ENCODE measurements at regions not wholly inside any gene's neighbourhood (a gene's known extent, or its start where the extent isn't known, plus 50 kb on each side); places are given as distances from the start of the nearest gene placed in this dataset.

DNA sequence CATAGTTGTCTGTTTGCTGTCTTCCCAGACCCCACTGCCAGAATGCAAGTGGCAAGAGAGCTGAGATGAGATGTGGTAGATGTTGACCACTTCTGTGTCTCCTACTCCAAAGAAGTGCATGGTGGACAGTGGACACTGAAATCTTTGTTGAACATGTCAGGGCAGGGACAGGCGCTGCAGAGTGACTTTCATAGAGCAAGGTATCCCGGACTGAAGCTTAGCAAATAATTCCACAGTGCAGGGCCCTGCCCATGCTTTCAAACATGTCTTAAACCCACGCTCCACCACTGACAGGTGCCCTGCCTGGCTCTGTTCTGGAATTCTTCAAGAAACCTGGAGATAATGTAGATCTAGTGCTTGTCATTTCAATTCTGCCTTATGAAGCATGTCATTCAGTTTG lies 470.5 kb upstream of the ID2 start:
- Histone ChIP-seq H3K4me1 (ENCODE audit: insufficient read depth, insufficient read length) (no peaks in the 10 kb centered on the region), H3K27me3 (ENCODE audit: insufficient read depth, insufficient read length) (no peaks in the 10 kb centered on the region), H3K9me3 (ENCODE audit: insufficient read depth, low read length) (peaks cover 20% of the 10 kb centered on the region), H3K9ac (ENCODE audit: insufficient read length, low read depth) (no peak overlapping the region), H3K4me3 (ENCODE audit: insufficient read length, low read depth) (no peak overlapping the region), H3K36me3 (ENCODE audit: insufficient read depth, insufficient read length, low read length) (no peaks in the 10 kb centered on the region)
- DNase-seq (ENCODE audit: low read depth, low spot score), result no peak
- TF ChIP-seq ZNF274 (IDR thresholded peaks at IDR 0.05; ENCODE audit: low read depth, low read length) (no peak), YY1 (IDR thresholded peaks at IDR 0.05; ENCODE audit: insufficient read depth, insufficient read length) (no peak)

GRCh38 chr2:8212239-8212638 lies 469.6 kb upstream of the ID2 start:
- TF ChIP-seq ZNF274 (IDR thresholded peaks at IDR 0.05; ENCODE audit: low read depth, low read length), result no peak
- H3K36me3 ChIP-seq (ENCODE audit: insufficient read depth, insufficient read length, low read length), result no peaks in the 10 kb centered on the region
- no peak overlapping the region for H3K9ac ChIP-seq (ENCODE audit: insufficient read length, low read depth)
- H3K4me1 ChIP-seq (ENCODE audit: insufficient read depth, insufficient read length), result no peaks in the 10 kb centered on the region
- no peak overlapping the region for H3K4me3 ChIP-seq (ENCODE audit: insufficient read length, low read depth)
- no peak for DNase-seq (ENCODE audit: low read depth, low spot score)
- no peaks in the 10 kb centered on the region for H3K27me3 ChIP-seq (ENCODE audit: insufficient read depth, insufficient read length)
- H3K9me3 ChIP-seq (ENCODE audit: insufficient read depth, low read length), result peaks cover 18% of the 10 kb centered on the region

- H3K27me3 ChIP-seq (ENCODE audit: insufficient read depth, insufficient read length), result no peaks in the 10 kb centered on the region
- H3K4me3 ChIP-seq (ENCODE audit: insufficient read length, low read depth), result no peak overlapping the region
- no peak overlapping the region for H3K9ac ChIP-seq (ENCODE audit: insufficient read length, low read depth)
- DNase-seq (ENCODE audit: low read depth, low spot score), result no peak
- TF ChIP-seq YY1 (IDR thresholded peaks at IDR 0.05; ENCODE audit: insufficient read depth, insufficient read length), result no peak
- no peak for TF ChIP-seq ZNF274 (IDR thresholded peaks at IDR 0.05; ENCODE audit: low read depth, low read length)
- TF ChIP-seq SUZ12 (IDR thresholded peaks at IDR 0.05; ENCODE audit: extremely low read depth, insufficient read depth, insufficient read length), result no peak
- no peaks in the 10 kb centered on the region for H3K36me3 ChIP-seq (ENCODE audit: insufficient read depth, insufficient read length, low read length)
- no peaks in the 10 kb centered on the region for H3K4me1 ChIP-seq (ENCODE audit: insufficient read depth, insufficient read length)
- H3K9me3 ChIP-seq (ENCODE audit: insufficient read depth, low read length), result peaks cover 12% of the 10 kb centered on the region; the same call in 1 of the 2 replicates
Measured at GRCh38 chr2:8214036-8214615, 467.7 kb upstream of the ID2 start.

DNA sequence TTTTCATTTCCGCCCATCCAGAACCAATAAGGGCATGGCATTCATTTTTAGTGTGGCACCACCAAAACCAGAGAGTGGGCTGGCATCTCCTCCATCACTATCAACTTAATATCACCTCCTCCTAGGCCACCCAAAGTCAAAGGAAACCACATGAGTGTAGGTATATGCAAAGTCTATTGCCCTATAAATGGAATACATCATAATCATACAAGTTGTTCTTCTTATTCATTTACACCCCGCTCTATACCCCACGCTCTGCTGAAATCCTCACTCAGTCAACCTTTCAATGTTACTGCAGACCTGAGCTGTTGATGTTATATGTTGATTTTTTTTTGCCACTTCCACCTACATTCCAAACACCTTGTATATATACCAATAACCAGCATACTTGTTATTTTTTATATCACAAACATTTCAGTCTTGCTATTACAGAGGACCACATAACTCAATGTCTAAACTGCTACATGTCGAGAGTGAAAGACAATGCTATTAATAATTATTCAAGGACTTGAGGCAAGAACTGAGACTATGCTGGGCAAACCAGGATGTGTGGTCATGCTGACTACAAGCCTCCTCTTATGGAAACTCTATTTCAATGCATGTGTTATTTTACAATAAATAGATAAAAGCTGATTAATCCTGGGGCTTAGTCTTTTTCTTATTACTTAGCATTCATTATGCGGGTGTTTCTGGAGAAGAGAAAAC lies 466.5 kb upstream of the ID2 start:
- TF ChIP-seq YY1 (IDR thresholded peaks at IDR 0.05; ENCODE audit: insufficient read depth, insufficient read length), result no peak
- no peak for TF ChIP-seq ZNF274 (IDR thresholded peaks at IDR 0.05; ENCODE audit: low read depth, low read length)
- no peak for TF ChIP-seq SUZ12 (IDR thresholded peaks at IDR 0.05; ENCODE audit: extremely low read depth, insufficient read depth, insufficient read length)
- no peak overlapping the region for H3K9ac ChIP-seq (ENCODE audit: insufficient read length, low read depth)
- H3K27me3 ChIP-seq (ENCODE audit: insufficient read depth, insufficient read length), result no peaks in the 10 kb centered on the region
- no peak for DNase-seq (ENCODE audit: low read depth, low spot score)
- H3K4me1 ChIP-seq (ENCODE audit: insufficient read depth, insufficient read length), result no peaks in the 10 kb centered on the region
- no peaks in the 10 kb centered on the region for H3K36me3 ChIP-seq (ENCODE audit: insufficient read depth, insufficient read length, low read length)
- H3K4me3 ChIP-seq (ENCODE audit: insufficient read length, low read depth), result no peak overlapping the region
- H3K9me3 ChIP-seq (ENCODE audit: insufficient read depth, low read length), result 0 out of 2 replicates have a peak, but pooled peaks cover 2% of the 10 kb centered on the region

DNA sequence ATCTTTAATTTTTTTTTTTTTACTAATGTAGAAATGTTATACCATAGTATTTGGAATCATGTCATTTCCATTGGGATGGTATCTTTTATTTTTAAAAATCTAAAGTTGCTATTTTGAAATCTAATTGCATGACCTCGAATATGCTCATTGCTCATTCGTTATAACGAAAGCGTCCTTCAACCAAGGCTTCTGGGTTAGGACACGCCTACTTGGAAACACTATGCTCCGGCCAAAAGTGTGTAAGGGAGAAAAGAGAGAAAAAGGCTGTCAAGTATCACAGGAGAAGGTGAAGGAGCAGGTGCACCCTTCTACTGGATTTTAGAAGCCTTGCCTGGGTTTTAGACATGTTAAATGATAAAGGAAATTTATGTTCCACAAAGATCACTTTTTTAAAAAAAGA lies 465.9 kb upstream of the ID2 start:
- DNase-seq (ENCODE audit: low read depth, low spot score), result no peak
- Histone ChIP-seq H3K4me1 (ENCODE audit: insufficient read depth, insufficient read length) (no peaks in the 10 kb centered on the region), H3K27me3 (ENCODE audit: insufficient read depth, insufficient read length) (no peaks in the 10 kb centered on the region), H3K36me3 (ENCODE audit: insufficient read depth, insufficient read length, low read length) (no peaks in the 10 kb centered on the region), H3K9me3 (ENCODE audit: insufficient read depth, low read length) (no peaks in the 10 kb centered on the region), H3K9ac (ENCODE audit: insufficient read length, low read depth) (no peak overlapping the region), H3K4me3 (ENCODE audit: insufficient read length, low read depth) (no peak overlapping the region)
- no peak for TF ChIP-seq SUZ12 (IDR thresholded peaks at IDR 0.05; ENCODE audit: extremely low read depth, insufficient read depth, insufficient read length)
- no peak for TF ChIP-seq YY1 (IDR thresholded peaks at IDR 0.05; ENCODE audit: insufficient read depth, insufficient read length)
- TF ChIP-seq ZNF274 (IDR thresholded peaks at IDR 0.05; ENCODE audit: low read depth, low read length), result no peak

- H3K9me3 ChIP-seq (ENCODE audit: insufficient read depth, low read length), result no peaks in the 10 kb centered on the region
- no peak for DNase-seq (ENCODE audit: low read depth, low spot score)
- no peaks in the 10 kb centered on the region for H3K4me1 ChIP-seq (ENCODE audit: insufficient read depth, insufficient read length)
- no peak overlapping the region for H3K9ac ChIP-seq (ENCODE audit: insufficient read length, low read depth)
- TF ChIP-seq SUZ12 (IDR thresholded peaks at IDR 0.05; ENCODE audit: extremely low read depth, insufficient read depth, insufficient read length), result no peak
- TF ChIP-seq YY1 (IDR thresholded peaks at IDR 0.05; ENCODE audit: insufficient read depth, insufficient read length), result no peak
- no peak for TF ChIP-seq ZNF274 (IDR thresholded peaks at IDR 0.05; ENCODE audit: low read depth, low read length)
- H3K36me3 ChIP-seq (ENCODE audit: insufficient read depth, insufficient read length, low read length), result no peaks in the 10 kb centered on the region
- H3K4me3 ChIP-seq (ENCODE audit: insufficient read length, low read depth), result no peak overlapping the region
- H3K27me3 ChIP-seq (ENCODE audit: insufficient read depth, insufficient read length), result no peaks in the 10 kb centered on the region
Measured at GRCh38 chr2:8216397-8216796, 465.5 kb upstream of the ID2 start.

DNA sequence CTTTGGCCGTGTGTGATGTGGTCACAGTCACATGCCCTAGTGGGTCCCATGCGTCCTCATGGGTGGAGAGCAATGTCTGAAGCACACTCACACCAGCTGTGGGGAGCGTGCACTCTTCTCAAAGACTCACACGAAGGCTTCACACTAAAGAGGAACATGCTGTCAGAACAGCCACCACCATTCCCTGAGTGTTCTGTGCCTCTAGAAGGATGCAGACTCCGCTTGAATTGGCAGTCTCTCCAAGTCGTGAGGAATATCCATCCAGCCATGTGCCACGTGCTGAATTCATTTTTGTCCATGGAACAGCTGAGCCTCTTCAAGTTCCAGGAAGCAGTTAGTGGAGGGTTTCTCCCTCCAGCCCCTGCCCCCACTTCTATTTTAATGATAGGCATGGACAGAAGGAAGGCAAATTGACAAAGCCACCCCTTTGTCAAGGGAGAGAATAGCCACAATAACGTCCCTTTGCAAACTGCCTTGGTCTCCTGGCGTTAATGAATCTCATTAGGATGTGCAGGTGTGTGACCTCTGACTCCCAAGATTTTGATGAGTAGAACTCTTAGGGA lies 464.3 kb upstream of the ID2 start:
- Histone ChIP-seq H3K27me3 (ENCODE audit: insufficient read depth, insufficient read length) (no peaks in the 10 kb centered on the region), H3K36me3 (ENCODE audit: insufficient read depth, insufficient read length, low read length) (no peaks in the 10 kb centered on the region), H3K9me3 (ENCODE audit: insufficient read depth, low read length) (no peaks in the 10 kb centered on the region), H3K9ac (ENCODE audit: insufficient read length, low read depth) (no peak overlapping the region), H3K4me1 (ENCODE audit: insufficient read depth, insufficient read length) (peaks cover under 1% of the 10 kb centered on the region), H3K4me3 (ENCODE audit: insufficient read length, low read depth) (no peak overlapping the region)
- no peak for TF ChIP-seq YY1 (IDR thresholded peaks at IDR 0.05; ENCODE audit: insufficient read depth, insufficient read length)
- TF ChIP-seq ZNF274 (IDR thresholded peaks at IDR 0.05; ENCODE audit: low read depth, low read length), result no peak
- no peak for TF ChIP-seq SUZ12 (IDR thresholded peaks at IDR 0.05; ENCODE audit: extremely low read depth, insufficient read depth, insufficient read length)
- DNase-seq (ENCODE audit: low read depth, low spot score), result no peak

Data from NT2/D1 (cell line).